ENCODE measurements at regions not wholly inside any gene's neighbourhood (a gene's known extent, or its start where the extent isn't known, plus 50 kb on each side); places are given as distances from the start of the nearest gene placed in this dataset.

DNA sequence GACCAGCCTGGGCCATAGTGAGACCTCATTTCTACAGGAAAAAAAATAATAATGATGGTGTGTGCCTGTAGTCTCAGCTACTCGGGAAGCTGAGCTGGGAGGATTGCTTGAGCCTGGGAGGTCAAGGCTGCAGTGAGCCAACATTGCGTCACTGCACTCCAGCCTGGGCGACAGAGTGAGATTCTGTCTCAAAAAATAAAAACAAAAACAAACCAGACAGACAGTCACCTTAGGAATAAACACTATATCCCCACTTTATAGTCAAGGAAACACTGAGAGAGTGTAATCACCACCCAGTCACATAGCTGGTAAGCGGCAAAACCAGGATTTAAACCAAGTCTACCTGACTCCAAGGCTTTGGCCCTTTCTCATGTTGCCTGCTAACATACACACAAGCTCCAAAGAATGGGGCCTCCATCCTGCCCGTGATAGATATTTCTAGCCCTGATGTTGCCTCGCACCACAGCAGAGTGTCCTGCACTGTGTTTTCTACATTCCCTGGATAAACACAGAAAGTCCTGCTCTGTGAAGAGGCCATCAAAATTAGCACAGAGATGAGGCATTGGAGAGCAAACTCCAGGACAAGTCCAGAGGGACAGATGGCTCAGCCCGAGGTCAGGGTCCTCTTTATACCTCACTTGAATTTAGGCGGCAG lies 66.1 kb upstream of the SMURF2 start (continued):
- TF ChIP-seq ZNF605 (CRISPR knock-in tag; IDR thresholded peaks at IDR 0.05) (no peak), PTBP1 (IDR thresholded peaks at IDR 0.05; ENCODE audit: low read depth, low read length, poor library complexity, severe bottlenecking) (no peak), PLRG1 (conservative IDR thresholded peaks at IDR 0.05) (no peak), BRCA1 (CRISPR knock-in tag; IDR thresholded peaks at IDR 0.05) (no peak), ZNF841 (CRISPR knock-in tag; IDR thresholded peaks at IDR 0.05; ENCODE audit: borderline replicate concordance) (no peak), ZNF816 (CRISPR knock-in tag; IDR thresholded peaks at IDR 0.05; ENCODE audit: borderline replicate concordance) (no peak), YY1 (IDR thresholded peaks at IDR 0.05; ENCODE audit: insufficient read depth, insufficient replicate concordance, low read depth, low read length) (no peak), ZNF138 (CRISPR knock-in tag; IDR thresholded peaks at IDR 0.05; ENCODE audit: low read depth) (no peak), ZNF652 (CRISPR knock-in tag; IDR thresholded peaks at IDR 0.05; ENCODE audit: borderline replicate concordance, low read depth) (no peak), KLF6 (CRISPR knock-in tag; IDR thresholded peaks at IDR 0.05) (no peak), U2AF2 (IDR thresholded peaks at IDR 0.05; ENCODE audit: low read depth, low read length) (no peak), CENPT (CRISPR knock-in tag; IDR thresholded peaks at IDR 0.05; ENCODE audit: low read depth) (no peak), SRF (IDR thresholded peaks at IDR 0.05; ENCODE audit: low read depth, low read length) (no peak), REPIN1 (CRISPR knock-in tag; IDR thresholded peaks at IDR 0.05; ENCODE audit: borderline replicate concordance, low read depth) (no peak), ZBTB7A (CRISPR knock-in tag; IDR thresholded peaks at IDR 0.05) (no peak), ZNF773 (CRISPR knock-in tag; IDR thresholded peaks at IDR 0.05; ENCODE audit: borderline replicate concordance) (no peak), RXRB (CRISPR knock-in tag; IDR thresholded peaks at IDR 0.05; ENCODE audit: borderline replicate concordance) (peak; percentile 76)
- TF ChIP-seq, protein P1, sequence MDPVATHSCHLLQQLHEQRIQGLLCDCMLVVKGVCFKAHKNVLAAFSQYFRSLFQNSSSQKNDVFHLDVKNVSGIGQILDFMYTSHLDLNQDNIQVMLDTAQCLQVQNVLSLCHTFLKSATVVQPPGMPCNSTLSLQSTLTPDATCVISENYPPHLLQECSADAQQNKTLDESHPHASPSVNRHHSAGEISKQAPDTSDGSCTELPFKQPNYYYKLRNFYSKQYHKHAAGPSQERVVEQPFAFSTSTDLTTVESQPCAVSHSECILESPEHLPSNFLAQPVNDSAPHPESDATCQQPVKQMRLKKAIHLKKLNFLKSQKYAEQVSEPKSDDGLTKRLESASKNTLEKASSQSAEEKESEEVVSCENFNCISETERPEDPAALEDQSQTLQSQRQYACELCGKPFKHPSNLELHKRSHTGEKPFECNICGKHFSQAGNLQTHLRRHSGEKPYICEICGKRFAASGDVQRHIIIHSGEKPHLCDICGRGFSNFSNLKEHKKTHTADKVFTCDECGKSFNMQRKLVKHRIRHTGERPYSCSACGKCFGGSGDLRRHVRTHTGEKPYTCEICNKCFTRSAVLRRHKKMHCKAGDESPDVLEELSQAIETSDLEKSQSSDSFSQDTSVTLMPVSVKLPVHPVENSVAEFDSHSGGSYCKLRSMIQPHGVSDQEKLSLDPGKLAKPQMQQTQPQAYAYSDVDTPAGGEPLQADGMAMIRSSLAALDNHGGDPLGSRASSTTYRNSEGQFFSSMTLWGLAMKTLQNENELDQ (CRISPR knock-in tag; IDR thresholded peaks at IDR 0.05; ENCODE audit: borderline replicate concordance), result no peak
- TF ChIP-seq, protein P2, sequence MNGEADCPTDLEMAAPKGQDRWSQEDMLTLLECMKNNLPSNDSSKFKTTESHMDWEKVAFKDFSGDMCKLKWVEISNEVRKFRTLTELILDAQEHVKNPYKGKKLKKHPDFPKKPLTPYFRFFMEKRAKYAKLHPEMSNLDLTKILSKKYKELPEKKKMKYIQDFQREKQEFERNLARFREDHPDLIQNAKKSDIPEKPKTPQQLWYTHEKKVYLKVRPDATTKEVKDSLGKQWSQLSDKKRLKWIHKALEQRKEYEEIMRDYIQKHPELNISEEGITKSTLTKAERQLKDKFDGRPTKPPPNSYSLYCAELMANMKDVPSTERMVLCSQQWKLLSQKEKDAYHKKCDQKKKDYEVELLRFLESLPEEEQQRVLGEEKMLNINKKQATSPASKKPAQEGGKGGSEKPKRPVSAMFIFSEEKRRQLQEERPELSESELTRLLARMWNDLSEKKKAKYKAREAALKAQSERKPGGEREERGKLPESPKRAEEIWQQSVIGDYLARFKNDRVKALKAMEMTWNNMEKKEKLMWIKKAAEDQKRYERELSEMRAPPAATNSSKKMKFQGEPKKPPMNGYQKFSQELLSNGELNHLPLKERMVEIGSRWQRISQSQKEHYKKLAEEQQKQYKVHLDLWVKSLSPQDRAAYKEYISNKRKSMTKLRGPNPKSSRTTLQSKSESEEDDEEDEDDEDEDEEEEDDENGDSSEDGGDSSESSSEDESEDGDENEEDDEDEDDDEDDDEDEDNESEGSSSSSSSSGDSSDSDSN (CRISPR knock-in tag; IDR thresholded peaks at IDR 0.05), result peak; percentile 39; the same call in 1 of the 2 replicates
- TF ChIP-seq, protein P3, sequence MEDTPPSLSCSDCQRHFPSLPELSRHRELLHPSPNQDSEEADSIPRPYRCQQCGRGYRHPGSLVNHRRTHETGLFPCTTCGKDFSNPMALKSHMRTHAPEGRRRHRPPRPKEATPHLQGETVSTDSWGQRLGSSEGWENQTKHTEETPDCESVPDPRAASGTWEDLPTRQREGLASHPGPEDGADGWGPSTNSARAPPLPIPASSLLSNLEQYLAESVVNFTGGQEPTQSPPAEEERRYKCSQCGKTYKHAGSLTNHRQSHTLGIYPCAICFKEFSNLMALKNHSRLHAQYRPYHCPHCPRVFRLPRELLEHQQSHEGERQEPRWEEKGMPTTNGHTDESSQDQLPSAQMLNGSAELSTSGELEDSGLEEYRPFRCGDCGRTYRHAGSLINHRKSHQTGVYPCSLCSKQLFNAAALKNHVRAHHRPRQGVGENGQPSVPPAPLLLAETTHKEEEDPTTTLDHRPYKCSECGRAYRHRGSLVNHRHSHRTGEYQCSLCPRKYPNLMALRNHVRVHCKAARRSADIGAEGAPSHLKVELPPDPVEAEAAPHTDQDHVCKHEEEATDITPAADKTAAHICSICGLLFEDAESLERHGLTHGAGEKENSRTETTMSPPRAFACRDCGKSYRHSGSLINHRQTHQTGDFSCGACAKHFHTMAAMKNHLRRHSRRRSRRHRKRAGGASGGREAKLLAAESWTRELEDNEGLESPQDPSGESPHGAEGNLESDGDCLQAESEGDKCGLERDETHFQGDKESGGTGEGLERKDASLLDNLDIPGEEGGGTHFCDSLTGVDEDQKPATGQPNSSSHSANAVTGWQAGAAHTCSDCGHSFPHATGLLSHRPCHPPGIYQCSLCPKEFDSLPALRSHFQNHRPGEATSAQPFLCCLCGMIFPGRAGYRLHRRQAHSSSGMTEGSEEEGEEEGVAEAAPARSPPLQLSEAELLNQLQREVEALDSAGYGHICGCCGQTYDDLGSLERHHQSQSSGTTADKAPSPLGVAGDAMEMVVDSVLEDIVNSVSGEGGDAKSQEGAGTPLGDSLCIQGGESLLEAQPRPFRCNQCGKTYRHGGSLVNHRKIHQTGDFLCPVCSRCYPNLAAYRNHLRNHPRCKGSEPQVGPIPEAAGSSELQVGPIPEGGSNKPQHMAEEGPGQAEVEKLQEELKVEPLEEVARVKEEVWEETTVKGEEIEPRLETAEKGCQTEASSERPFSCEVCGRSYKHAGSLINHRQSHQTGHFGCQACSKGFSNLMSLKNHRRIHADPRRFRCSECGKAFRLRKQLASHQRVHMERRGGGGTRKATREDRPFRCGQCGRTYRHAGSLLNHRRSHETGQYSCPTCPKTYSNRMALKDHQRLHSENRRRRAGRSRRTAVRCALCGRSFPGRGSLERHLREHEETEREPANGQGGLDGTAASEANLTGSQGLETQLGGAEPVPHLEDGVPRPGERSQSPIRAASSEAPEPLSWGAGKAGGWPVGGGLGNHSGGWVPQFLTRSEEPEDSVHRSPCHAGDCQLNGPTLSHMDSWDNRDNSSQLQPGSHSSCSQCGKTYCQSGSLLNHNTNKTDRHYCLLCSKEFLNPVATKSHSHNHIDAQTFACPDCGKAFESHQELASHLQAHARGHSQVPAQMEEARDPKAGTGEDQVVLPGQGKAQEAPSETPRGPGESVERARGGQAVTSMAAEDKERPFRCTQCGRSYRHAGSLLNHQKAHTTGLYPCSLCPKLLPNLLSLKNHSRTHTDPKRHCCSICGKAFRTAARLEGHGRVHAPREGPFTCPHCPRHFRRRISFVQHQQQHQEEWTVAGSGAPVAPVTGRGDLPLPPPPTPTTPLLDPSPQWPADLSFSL (CRISPR knock-in tag; IDR thresholded peaks at IDR 0.05), result no peak

All from HepG2 (cell line).